Neural cell (in vitro differentiated cells): ENCODE measurements at regions not wholly inside any gene's neighbourhood (a gene's known extent, or its start where the extent isn't known, plus 50 kb on each side); places are given as distances from the start of the nearest gene placed in this dataset.

ENCODE experiments used
- CTCF ChIP-seq: fragments of 450-650 bp; IDR thresholded peaks from 2 replicates; pipeline ENCODE4 v1.5.1; 2014; ENCODE audit warnings: antibody characterized with exemption, mild to moderate bottlenecking, moderate library complexity; ENCODE audit not compliant: poor library complexity, severe bottlenecking
- EP300 ChIP-seq: fragments of 450-650 bp; conservative IDR thresholded peaks from 2 replicates; pipeline ENCODE4 v1.6.1; 2014; ENCODE audit warnings: antibody characterized with exemption, mild to moderate bottlenecking, moderate library complexity; ENCODE audit not compliant: poor library complexity, severe bottlenecking
- EZH2 ChIP-seq: fragments of 200-600, 300-800 bp; shearing (Covaris generic), sonication (generic); IDR thresholded peaks from 2 replicates; pipeline ENCODE4 v1.6.1; 2014; ENCODE audit warnings: antibody characterized with exemption, low read length, borderline replicate concordance, mild to moderate bottlenecking; ENCODE audit not compliant: insufficient read depth, poor library complexity, severe bottlenecking
- MXI1 ChIP-seq: fragments of 450-650 bp; conservative IDR thresholded peaks from 2 replicates; pipeline ENCODE4 v1.6.1; 2014; ENCODE audit warnings: antibody characterized with exemption, mild to moderate bottlenecking; ENCODE audit not compliant: poor library complexity, severe bottlenecking
- POLR2AphosphoS5 ChIP-seq: IDR thresholded peaks from 2 replicates; pipeline ENCODE4 v1.6.1; 2012
- RAD21 ChIP-seq: fragments of 450-650 bp; conservative IDR thresholded peaks from 2 replicates; pipeline ENCODE4 v1.6.1; 2014; ENCODE audit warnings: antibody characterized with exemption, mild to moderate bottlenecking, moderate library complexity
- SMC3 ChIP-seq: fragments of 450-650 bp; conservative IDR thresholded peaks from 2 replicates; pipeline ENCODE4 v1.6.1; 2014; ENCODE audit warnings: antibody characterized with exemption, mild to moderate bottlenecking, moderate library complexity; ENCODE audit not compliant: poor library complexity
- TAF1 ChIP-seq: IDR thresholded peaks from 2 replicates; pipeline ENCODE4 v1.6.1; 2012; ENCODE audit warnings: low read depth

GRCh38 chr6:115216835-115217234 is 843.9 kb downstream of the FRK start:
- TF ChIP-seq CTCF (no peak), POLR2AphosphoS5 (no peak), EP300 (no peak), MXI1 (no peak), EZH2 (no peak), TAF1 (no peak), RAD21 (no peak), SMC3 (no peak)
